Retina (tissue), 1 donor: ENCODE measurements at regions not wholly inside any gene's neighbourhood (a gene's known extent, or its start where the extent isn't known, plus 50 kb on each side); places are given as distances from the start of the nearest gene placed in this dataset.

Experiments used
- DNase-seq: peaks from one replicate; pipeline ENCODE4 v3.0.0-alpha.2; 2016

GRCh38 chr18:8945514-8945913 lies 157.0 kb upstream of the NDUFV2 start:
- DNase-seq: no peak

GRCh38 chr18:8946066-8946838 lies 156.2 kb upstream of the NDUFV2 start:
- no peak for DNase-seq

GRCh38 chr18:8947566-8947965 lies 154.9 kb upstream of the NDUFV2 start:
- DNase-seq: no peak

- DNase-seq: no peak
These were observed 154.5 kb upstream of the NDUFV2 start for GRCh38 chr18:8948011-8948410.

GRCh38 chr18:8948471-8949149 lies 153.9 kb upstream of the NDUFV2 start:
- no peak for DNase-seq

- peak; percentile 63 for DNase-seq
These were observed 153.3 kb upstream of the NDUFV2 start for GRCh38 chr18:8949206-8949605.

GRCh38 chr18:8951491-8951890 lies 151.0 kb upstream of the NDUFV2 start:
- DNase-seq: no peak

GRCh38 chr18:8952174-8952573 lies 150.3 kb upstream of the NDUFV2 start:
- DNase-seq: no peak

GRCh38 chr18:8952769-8953760 lies 149.4 kb upstream of the NDUFV2 start:
- DNase-seq: no peak

GRCh38 chr18:8957731-8958130 lies 144.8 kb upstream of the NDUFV2 start:
- no peak for DNase-seq

GRCh38 chr18:8958660-8959059 lies 143.8 kb upstream of the NDUFV2 start:
- no peak for DNase-seq

GRCh38 chr18:8959551-8960135 lies 142.9 kb upstream of the NDUFV2 start:
- DNase-seq: no peak

- no peak for DNase-seq
These were observed 141.5 kb upstream of the NDUFV2 start for GRCh38 chr18:8960740-8961657.

GRCh38 chr18:8962192-8962779 lies 140.2 kb upstream of the NDUFV2 start:
- no peak for DNase-seq

- DNase-seq: no peak
These were observed 139.5 kb upstream of the NDUFV2 start for GRCh38 chr18:8962855-8963635.

GRCh38 chr18:8963876-8964275 lies 138.6 kb upstream of the NDUFV2 start:
- no peak for DNase-seq

- DNase-seq: no peak
These were observed 137.1 kb upstream of the NDUFV2 start for GRCh38 chr18:8965398-8965797.

GRCh38 chr18:8966821-8967220 lies 135.7 kb upstream of the NDUFV2 start:
- DNase-seq: no peak

- no peak for DNase-seq
These were observed 134.9 kb upstream of the NDUFV2 start for GRCh38 chr18:8967573-8967972.

GRCh38 chr18:8969639-8970390 lies 132.7 kb upstream of the NDUFV2 start:
- no peak for DNase-seq
